BJ (cell line): ENCODE measurements at regions not wholly inside any gene's neighbourhood (a gene's known extent, or its start where the extent isn't known, plus 50 kb on each side); places are given as distances from the start of the nearest gene placed in this dataset.
"Not testable (repeated sequence)": the region's sequence is repeated elsewhere in the genome, so short reads cannot be mapped to it uniquely, and the experiment has no call there.

Experiments used
- CTCF ChIA-PET: fragments of 350-600 bp; formaldehyde crosslinking; extraction: SDS; loops from one replicate; lab custom pipeline; 2021; ENCODE audit warnings: antibody characterized with exemption, inconsistent platforms; lab: Yijun Ruan, JAX
- POLR2A ChIA-PET: fragments of 300-600 bp; sonication (Branson Sonifier 250); formaldehyde crosslinking; extraction: SDS; loops from one replicate; lab custom pipeline; 2021; ENCODE audit warnings: antibody characterized with exemption; lab: Charles Lee
- DNase-seq: peaks from one replicate; pipeline ENCODE4 v3.0.0-alpha.2; 2011; ENCODE audit warnings: low read depth
- H3K27me3 ChIP-seq: 2 replicates; pipeline ENCODE4 v1.6.0; 2011; ENCODE audit warnings: low read length; ENCODE audit not compliant: control insufficient read depth, insufficient read depth
- H3K36me3 ChIP-seq: 2 replicates; pipeline ENCODE4 v1.5.1; 2011; ENCODE audit warnings: low read length; ENCODE audit not compliant: control insufficient read depth, insufficient read depth
- H3K4me3 ChIP-seq: 2 replicates; pipeline ENCODE4 v1.5.1; 2011; ENCODE audit warnings: low read depth, mild to moderate bottlenecking, control low read depth, low read length
- TF ChIP-seq, protein P1 (sequence below): IDR thresholded peaks from 2 replicates; pipeline ENCODE4 v1.5.1; 2011; ENCODE audit warnings: low read depth, mild to moderate bottlenecking, control low read depth, inconsistent platforms, low read length, moderate library complexity; ENCODE audit not compliant: insufficient read depth

DNA sequence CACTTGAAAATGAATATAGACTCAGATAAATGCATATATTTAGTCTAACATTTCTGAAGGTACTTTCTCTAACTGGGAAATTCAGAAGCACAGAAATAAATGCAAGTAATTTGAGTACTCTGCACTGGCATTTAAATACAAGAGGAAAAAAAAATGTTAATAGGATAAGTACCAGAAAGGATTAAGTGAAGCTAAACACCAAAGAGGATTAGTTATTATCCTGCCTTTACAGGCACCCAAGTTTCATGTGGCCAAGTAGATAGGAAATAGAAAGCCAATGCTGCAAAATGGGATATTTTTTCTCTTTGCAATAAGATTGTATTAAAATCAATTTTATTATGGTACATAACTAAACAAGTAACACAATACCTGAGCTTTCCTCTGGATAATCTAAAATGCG is 762.5 kb downstream of the PCDH7 start:
- Histone ChIP-seq H3K4me3 (no peak overlapping the region), H3K27me3 (no peaks in the 10 kb centered on the region), H3K36me3 (no peaks in the 10 kb centered on the region)
- CTCF ChIA-PET = no interaction called here
- no peak for DNase-seq
- POLR2A ChIA-PET = no interaction called here
- TF ChIP-seq, protein P1, sequence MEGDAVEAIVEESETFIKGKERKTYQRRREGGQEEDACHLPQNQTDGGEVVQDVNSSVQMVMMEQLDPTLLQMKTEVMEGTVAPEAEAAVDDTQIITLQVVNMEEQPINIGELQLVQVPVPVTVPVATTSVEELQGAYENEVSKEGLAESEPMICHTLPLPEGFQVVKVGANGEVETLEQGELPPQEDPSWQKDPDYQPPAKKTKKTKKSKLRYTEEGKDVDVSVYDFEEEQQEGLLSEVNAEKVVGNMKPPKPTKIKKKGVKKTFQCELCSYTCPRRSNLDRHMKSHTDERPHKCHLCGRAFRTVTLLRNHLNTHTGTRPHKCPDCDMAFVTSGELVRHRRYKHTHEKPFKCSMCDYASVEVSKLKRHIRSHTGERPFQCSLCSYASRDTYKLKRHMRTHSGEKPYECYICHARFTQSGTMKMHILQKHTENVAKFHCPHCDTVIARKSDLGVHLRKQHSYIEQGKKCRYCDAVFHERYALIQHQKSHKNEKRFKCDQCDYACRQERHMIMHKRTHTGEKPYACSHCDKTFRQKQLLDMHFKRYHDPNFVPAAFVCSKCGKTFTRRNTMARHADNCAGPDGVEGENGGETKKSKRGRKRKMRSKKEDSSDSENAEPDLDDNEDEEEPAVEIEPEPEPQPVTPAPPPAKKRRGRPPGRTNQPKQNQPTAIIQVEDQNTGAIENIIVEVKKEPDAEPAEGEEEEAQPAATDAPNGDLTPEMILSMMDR = no peak

DNA sequence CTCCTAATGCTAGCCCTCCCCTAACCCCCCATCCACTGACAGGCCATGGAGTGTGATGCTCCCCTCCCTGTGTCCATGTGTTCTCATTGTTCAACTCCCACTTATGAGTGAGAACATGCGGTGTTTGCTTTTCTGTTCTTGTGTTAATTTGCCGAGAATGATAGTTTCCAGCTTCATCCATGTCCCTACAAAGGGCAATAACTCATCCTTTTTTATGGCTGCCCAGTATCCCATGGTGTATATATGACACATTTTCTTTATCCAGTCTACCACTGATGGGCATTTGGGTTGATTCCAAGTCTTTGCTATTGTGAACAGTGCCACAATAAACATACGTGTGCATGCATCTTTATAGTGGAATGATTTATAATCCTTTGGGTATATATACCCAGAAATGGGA is 779.0 kb downstream of the PCDH7 start:
- POLR2A ChIA-PET, H3K4me3 ChIP-seq, H3K36me3 ChIP-seq, H3K27me3 ChIP-seq, CTCF ChIA-PET, DNase-seq: not testable (repeated sequence)

DNA sequence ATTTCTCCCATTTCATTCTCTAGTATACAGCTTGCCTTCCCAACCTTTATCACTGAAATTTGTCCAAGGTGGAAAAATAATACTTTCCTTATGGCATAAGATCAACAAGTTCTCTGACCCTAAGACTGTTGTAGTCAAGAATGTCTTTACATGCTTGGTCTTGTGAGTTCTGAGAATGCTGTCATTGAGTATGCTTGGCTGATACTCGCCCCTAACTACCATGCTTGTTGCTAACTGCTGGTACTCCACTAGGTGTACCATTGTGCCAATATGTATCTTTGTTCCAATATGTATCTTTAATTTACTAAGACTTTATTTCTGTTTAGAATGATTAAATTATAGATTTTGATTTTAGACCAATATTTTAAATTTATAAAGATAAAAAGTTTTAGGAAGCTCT is 796.4 kb downstream of the PCDH7 start:
- CTCF ChIA-PET = no interaction called here
- TF ChIP-seq, protein P1 = no peak

DNA sequence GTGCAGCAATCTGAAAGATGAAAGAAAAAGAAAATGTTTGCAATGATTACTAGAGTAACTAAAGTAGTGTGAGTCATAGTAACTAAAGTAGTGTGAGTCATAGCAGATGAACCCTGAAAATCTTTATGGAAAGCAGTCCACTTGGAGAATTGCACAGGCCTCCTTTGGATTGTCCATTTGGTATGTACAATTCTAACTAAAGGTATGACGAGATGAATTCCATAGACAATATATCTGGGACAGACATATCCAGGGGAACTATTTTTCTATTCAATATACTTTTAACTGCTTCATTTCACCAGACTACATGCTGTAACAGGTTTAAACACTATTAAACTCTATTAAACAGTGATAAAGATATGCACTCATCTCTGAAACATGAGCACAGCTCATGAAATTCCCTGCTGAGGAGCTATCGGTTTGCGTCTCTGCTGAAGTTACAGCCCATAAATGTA is 798.7 kb downstream of the PCDH7 start:
- H3K27me3 ChIP-seq = no peaks in the 10 kb centered on the region
- DNase-seq = peak; percentile 21
- TF ChIP-seq, protein P1 = no peak
- H3K36me3 ChIP-seq = no peaks in the 10 kb centered on the region
- ChIA-PET POLR2A (no interaction called here), CTCF (no interaction called here)
- H3K4me3 ChIP-seq = no peak overlapping the region

More for the DNA sequence above, 796.4 kb downstream of the PCDH7 start:
- POLR2A ChIA-PET = no interaction called here
- H3K27me3 ChIP-seq = no peaks in the 10 kb centered on the region
- H3K36me3 ChIP-seq = no peaks in the 10 kb centered on the region
- DNase-seq = no peak
- H3K4me3 ChIP-seq = no peak overlapping the region

DNA sequence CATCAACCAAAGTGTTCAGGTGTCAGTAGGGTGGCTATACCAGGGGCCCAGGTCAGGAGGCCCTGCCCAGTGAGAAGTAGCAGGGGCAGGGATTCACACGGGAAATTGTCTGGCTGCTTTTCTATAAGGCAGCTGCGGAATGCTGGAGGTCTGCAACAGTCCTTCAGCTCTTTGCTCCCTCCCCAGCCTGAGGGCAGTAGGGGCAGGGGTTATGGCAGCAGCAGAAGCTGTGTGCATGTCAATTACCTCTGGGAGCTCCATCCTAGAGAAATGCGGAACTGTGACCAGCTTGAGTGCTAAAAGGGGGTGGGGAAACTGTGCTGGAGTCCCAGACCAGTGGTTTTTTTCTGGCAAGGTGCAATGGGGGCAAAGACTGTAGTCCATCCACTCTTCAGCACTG is 810.4 kb downstream of the PCDH7 start:
- CTCF ChIA-PET = no interaction called here

DNA sequence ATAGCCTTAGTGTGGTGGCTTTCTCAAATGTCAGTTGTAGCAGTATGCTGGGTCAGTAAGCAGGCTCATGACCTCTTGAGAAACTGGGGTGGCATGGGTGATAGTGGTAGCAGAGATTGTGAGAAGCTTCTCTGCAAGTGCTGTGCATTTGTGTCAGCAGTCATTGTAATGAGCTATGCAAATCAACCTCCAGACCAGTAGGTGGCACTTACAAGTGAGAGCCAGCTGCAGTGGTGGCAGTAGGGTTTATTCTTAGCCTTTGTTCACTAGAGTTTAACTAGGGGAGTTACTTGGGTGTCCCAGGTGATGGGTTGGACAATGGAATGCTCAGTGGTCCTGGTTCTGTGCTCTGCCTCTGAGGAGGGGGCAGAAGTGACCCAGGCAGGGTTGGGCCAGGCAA is 818.7 kb downstream of the PCDH7 start:
- Histone ChIP-seq H3K36me3 (no peaks in the 10 kb centered on the region), H3K27me3 (no peaks in the 10 kb centered on the region), H3K4me3 (no peak overlapping the region)
- no peak for DNase-seq
- ChIA-PET POLR2A (no interaction called here), CTCF (no interaction called here)
- TF ChIP-seq, protein P1 = no peak

More for the DNA sequence above, 810.4 kb downstream of the PCDH7 start:
- Histone ChIP-seq H3K36me3 (no peaks in the 10 kb centered on the region), H3K27me3 (no peaks in the 10 kb centered on the region), H3K4me3 (no peak overlapping the region)
- TF ChIP-seq, protein P1 = no peak
- no peak for DNase-seq
- POLR2A ChIA-PET = no interaction called here
